ENCODE measurements at regions not wholly inside any gene's neighbourhood (a gene's known extent, or its start where the extent isn't known, plus 50 kb on each side); places are given as distances from the start of the nearest gene placed in this dataset.
"Not testable (repeated sequence)": the region's sequence is repeated elsewhere in the genome, so short reads cannot be mapped to it uniquely, and the experiment has no call there.

DNA sequence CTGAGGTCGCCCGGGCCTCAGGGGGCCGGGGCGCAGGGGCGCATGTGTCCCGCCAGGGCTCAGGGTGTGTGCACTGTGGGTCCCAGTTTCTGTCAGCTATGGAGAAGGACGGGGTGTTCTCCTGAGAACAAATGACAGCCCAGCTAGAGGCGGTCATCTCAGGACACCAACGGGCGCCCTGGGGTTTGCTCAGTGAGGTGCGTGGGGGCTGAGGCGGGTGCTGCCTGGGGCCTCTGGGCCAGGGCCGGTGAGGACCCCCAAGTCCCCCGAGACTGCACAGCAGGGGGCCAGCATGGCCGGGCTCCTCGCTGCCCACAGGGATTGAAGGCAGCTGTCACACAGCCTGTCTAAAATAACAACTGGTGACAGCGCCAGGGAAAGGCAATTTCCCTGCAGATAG lies 808.8 kb upstream of the SOX11 start:
- DNase-seq: no peak

DNA sequence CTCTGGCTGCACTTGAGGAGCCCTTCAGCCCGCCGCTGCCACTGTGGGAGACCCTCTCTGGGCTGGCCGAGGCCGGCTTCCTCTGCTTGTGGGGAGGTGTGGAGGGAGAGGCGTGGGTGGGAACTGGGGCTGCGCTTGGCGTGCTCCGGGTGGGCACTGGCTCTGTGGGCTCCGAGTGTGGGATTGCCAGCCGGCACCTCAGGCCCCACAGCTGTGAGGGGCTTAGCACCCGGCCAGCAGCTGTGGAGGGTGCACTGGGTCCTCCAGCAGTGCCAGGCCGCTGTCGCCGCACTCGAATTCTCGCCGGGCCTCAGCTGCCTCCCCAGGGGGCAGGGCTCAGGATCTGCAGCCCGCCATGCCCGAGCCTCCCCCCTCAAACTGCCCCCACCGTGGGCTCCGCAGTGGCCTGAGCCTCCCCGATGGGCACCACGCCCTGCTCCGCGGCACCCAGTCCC lies 808.0 kb upstream of the SOX11 start:
- no peak for DNase-seq

DNA sequence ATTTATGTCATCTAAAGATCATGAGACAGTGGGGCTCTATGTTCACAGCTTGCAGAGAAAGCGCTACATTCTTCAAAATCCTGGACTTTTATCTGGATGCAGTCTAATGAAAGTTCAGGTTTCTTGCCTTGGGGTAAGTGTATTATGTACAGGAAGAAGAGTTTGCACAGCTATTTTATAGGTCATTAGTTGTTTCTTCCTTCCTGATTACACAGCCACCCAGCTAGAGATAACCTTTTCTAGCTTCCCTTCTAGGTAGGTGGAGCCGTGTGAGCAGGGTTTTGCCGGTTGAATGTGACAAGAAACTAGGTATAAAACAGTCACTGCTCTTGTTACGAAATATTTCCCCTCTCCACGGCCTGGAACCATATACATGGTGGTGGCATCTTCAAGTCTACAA lies 800.8 kb upstream of the SOX11 start:
- no peak for DNase-seq

DNA sequence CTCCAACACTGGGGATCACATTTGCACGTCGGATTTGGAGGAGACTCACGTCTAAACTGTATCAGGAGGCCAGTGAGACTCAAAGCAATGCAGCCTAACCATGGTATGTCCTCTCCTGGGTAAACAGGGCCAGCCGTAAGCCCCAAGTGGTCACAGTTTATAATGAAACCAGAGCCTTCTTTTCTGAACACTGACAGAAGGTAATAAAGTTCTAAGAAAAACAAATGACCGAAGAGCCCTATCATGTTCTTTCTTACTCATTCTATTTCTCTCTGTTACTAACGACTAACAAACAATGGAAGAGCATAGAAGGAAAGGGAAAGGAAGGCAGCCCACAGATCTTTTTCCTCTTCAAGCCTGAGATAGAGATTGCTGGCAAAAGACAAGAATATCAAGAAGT lies 796.8 kb upstream of the SOX11 start:
- no peak for DNase-seq

GRCh38 chr2:4898706-4899105 lies 793.5 kb upstream of the SOX11 start:
- DNase-seq: no peak

GRCh38 chr2:4900242-4900641 lies 791.9 kb upstream of the SOX11 start:
- no peak for DNase-seq

DNA sequence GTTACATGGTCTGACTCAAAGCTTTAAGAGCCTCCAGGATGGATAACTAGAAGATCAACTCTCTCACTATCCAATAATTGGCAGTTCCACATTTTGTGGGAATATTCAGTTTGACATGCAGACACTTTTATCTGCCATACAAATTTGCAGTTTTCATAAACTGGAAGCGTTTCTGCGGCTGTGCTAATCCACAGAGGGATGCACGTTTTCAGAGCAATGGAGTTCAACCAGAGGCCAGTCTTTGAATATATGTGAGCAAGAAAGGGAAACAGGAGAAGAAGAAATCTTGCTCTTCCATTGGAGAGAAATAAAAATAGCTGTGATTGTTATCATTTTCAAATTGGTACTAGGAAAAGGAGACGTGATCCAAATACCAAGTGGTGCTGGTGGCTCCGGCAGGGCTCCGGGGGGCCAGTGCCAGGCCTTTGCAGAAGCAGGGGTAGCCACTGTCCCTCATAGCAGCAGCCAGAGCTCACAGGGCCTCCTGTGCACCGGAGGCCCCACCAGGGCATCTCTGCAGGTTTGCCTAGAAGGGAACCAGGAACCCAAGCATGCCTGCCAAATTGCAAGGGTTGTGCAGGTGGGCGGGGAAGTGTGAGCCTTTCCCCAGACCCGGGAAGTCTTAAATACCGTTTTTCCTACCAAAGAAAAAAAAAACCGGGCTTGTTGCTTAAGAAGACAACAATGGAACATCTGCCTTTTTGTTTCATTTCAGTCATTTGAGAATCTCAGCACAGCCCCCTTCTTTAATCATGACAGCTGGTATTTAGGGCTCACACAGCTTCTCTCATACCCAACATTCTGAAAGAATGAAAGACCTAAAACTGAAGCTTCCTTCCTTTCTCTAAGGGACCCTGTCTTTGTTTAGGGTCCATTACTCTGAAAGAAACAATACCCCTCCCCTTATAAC lies 791.1 kb upstream of the SOX11 start:
- no peak for DNase-seq

DNA sequence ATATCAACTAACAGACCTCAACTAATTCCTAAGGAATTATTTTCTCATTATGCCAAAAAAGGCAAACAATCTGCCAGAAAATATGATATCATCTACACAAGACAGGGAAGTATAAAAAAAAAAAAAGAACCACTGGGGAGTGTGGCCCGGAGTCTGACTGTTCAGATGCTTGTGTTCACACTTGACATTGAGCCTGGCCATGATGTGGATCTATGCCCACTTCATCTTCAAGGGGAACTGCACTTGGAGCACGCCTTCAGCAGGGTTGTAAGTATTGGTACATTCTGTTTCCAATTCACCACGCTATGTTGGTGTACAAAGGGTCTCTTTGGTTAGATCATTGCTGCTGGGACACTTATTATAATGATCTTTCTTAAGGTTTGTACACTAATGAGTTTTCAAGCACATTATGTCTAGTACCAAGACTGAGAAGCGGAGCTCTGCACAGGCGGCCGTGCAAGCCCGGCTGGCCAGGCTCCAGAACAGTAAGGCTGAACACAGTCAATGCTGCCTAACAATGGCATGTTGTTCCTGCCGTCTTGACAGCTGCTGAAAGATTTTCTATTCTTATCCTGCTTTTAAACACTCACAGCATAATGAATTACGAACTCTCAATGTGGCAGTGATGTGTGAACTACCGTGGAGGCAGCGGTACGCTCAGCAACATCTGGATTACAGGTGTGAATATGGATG lies 788.4 kb upstream of the SOX11 start:
- DNase-seq: no peak

- no peak for DNase-seq
Observed at GRCh38 chr2:4908461-4908860, 783.7 kb upstream of the SOX11 start.

DNA sequence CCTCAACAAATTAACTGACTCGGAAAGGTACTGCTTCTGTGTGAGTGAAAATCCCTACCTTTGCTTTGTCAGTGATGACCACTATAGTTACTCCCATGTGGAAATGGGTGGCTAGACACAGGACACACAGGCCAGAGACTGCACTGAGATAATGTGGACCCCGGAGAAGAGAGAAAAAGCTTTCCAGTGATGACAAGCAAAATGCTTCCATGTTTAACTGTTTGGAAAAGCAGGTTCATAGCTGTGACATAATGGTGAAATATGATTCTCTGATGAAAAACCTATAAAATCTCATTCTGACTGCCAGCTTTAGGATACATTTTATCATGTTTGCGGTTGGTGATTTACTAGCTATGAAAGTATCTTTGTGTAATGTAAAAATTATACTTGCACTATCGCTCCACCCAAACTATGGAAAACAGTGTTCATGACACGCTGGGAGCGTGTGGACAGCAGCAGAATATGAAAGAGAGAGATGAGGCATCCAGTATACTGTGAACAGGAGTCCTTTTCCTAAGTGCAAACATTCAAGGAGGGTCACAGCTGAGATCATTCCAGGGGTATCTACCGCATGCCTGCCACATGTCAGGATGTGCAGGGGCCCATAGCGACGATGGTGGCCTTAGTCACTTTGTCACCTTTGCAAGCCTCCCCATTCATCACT lies 782.7 kb upstream of the SOX11 start:
- no peak for DNase-seq

GRCh38 chr2:4914036-4914435 lies 778.1 kb upstream of the SOX11 start:
- DNase-seq: no peak

DNA sequence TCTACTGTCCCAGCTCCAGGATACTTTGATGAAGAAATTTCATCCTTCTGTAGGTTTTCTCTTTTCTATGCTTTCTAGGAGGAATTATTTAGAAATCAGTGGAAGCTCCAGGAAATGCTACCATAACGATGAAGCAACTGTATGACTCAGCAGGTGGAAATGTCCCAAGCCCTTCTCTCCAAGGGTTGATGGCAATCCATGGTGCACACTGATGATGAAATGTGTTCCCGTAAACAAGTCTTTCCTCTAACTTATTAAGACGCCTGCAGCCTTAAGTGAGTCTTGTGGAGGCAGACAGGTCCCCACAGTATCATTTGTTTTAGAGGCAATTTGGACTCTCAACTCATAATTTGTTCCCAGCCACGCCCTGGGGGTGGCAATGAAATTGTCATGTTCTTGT lies 777.6 kb upstream of the SOX11 start:
- no peak for DNase-seq

- no peak for DNase-seq
Observed at GRCh38 chr2:4915357-4915756, 776.8 kb upstream of the SOX11 start.

- DNase-seq: no peak
Observed at GRCh38 chr2:4916094-4916493, 776.1 kb upstream of the SOX11 start.

DNA sequence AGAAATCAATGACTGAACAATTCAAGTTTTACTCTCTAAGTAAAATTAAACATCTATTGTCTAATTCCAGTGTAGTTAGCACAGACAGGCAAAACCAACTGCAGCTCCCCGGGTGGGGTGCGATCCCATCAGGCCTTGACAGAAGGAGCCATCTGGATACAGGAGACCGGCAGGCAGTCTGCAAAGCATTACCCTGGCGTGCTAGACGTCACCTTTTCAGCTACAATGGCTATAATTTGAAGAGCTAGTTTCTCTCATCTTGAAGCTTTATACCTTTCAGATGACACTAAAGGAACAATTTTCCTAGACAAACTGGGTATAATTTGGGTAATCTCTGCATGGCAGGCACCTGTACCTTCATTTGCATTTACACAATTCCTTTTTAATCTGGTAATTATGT lies 761.5 kb upstream of the SOX11 start:
- no peak for DNase-seq

GRCh38 chr2:4931721-4932365 lies 760.3 kb upstream of the SOX11 start:
- DNase-seq: no peak

DNA sequence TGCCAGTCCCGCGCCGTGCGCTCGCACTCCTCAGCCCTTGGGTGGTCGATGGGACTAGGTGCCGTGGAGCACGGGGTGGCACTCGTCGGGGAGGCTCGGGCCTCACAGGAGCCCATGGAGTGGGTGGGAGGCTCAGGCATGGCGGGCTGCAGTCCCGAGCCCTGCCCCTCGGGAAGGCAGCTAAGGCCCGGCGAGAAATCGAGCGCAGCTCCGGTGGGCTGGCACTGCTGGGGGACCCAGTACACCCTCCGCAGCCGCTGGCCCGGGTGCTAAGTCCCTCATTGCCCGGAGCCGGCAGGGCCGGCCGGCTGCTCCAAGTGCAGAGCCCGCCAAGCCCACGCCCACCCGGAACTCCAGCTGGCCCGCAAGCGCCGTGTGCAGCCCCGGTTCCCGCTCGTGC lies 756.9 kb upstream of the SOX11 start:
- DNase-seq: not testable (repeated sequence)

DNA sequence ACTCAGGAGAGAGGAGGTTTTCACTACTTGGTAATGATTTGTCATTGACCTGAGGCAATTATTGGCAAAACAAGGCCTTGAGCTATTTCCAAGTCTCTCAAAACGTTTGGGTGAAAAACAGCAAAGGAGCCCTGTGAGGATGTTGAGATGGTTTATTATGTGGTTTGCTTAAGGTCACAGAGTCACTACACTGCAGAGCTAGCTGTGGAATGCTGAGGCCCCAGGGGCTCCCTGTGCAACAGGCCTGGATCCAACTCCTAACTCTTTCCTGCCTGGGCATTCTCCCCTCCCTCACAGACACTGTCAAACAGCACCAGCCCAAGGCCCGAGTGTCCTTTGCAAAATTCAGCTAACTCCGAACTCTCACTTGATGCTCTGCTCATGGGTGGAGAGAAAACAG lies 754.6 kb upstream of the SOX11 start:
- no peak for DNase-seq

DNA sequence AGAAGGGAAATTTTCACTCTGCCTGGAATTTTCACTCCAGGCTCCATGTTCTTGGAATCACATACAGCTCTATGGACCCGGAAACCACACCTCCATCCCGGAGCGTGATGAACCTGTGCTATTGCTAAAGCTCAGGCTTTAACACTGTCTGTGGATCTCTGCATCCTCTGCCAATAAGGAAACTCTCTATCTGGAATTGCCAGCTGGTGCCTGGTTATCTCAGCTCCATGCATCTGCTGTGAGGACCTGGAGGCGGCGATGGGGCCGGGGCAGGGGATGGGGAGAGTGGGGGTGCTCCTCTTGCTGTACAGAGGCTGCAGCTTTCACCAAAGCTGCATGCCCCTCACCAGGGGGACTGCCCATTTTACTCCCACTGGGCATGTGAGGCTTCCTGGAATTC lies 754.0 kb upstream of the SOX11 start:
- no peak for DNase-seq

DNA sequence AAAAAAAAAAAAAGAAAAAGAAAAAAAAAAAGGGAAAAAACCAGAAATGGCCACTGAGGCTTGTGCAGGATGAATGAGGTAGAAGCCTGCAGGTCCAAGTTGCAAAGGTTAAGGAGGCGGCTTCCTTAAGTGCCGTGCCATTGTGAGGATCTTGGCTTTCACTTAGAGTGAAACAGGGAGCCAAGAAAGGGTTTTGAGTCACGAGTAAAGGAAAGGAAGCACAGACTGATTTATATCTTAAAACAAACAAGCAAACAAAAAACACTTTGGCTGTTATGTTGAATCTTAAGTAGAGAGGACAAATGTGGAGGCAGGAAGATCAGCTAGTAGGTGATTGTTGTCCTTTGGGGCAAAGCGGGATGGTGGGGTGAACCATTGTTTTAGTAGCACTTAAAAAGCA lies 749.7 kb upstream of the SOX11 start:
- DNase-seq: no peak

DNA sequence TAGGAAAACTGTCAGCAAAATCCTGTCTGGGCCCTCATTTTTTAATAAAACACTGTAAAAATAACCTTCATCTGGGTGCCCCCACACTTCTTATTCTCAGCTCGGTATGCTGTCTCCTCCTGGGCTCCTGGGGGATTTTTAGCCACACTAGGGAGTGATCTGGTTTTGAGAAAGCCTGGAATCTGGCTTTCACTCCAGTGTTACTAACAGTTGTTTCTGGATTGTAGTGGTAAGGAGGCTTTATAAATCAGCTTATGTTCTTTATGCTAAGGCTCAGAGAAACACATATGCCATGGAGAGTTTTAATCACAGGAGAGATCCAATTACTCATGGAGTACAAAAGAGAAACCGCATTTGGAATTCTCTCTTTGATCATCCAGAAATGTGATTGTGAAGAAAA lies 744.3 kb upstream of the SOX11 start:
- no peak for DNase-seq

- DNase-seq: no peak
Observed at GRCh38 chr2:4951368-4951767, 740.8 kb upstream of the SOX11 start.

DNA sequence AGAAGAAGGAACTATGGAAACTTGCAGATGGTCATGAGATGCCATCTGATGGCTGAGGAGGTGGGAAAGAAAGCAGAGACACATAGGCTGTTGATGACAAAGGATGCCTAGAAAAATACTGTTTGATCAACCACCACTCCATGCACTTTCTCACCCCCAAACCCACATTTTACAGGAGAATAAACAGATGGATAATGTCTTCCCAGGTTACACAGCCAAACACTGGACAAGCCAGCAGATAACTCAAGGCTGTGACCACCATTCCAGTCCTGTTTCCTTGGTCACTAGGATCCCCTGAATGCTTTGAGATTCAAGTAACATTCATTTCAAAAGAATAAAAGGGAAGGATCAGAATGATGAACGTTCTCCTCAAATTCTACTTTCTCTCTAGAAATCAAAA lies 733.0 kb upstream of the SOX11 start:
- DNase-seq: no peak

All from stimulated activated CD4-positive, alpha-beta T cell treated with anti-CD3 and anti-CD28 coated beads, Interleukin-2, amount 100 ng/mL, for 48 hours (primary cell).